Thyroid gland (tissue), 4 donors: ENCODE measurements at regions not wholly inside any gene's neighbourhood (a gene's known extent, or its start where the extent isn't known, plus 50 kb on each side); places are given as distances from the start of the nearest gene placed in this dataset.

ENCODE experiments used
- POLR2A ChIP-seq, 2 donors: fragments of 450-650 bp; IDR thresholded peaks; one replicate each; pipeline ENCODE4 v1.6.1; 2017; ENCODE audit warnings: antibody characterized with exemption in 2 of 2, mild to moderate bottlenecking in 2 of 2, moderate library complexity in 1 of 2
- TF ChIP-seq, protein P1 (sequence below), 6 experiments: fragments of 200-600 bp in 3 of 6; fragments of 450-650 bp in 3 of 6; sonication (generic) in 3 of 6; IDR thresholded peaks; one replicate each; pipeline ENCODE4 v1.5.1; 2016 to 2019; ENCODE audit warnings: antibody characterized with exemption in 6 of 6, mild to moderate bottlenecking in 2 of 6, inconsistent platforms in 1 of 6, moderate library complexity in 1 of 6

DNA sequence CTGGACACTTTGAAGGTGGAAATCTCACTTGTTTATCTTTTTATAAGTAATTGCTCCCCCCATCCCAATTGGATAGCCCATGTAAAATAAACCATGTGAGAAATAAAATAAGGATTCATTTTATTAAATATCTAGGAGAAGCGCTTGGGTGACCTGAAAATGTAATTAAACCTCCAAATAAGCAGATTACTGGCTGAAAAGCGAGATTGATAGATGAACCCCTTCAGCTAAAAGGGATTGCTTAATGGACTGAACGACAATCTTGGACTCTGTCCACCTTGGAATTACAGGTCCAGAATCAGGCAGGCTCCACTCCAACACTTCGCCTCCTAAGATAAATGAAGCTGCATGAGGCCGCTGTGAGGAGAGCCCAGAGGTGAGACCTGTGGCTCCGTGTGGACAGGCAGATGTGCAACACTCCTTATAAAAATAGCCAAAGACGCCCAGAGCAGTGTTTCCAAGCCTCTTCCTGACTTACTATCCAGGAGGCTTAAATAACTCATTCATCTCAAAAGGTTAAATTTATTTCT, 441.5 kb downstream of the MTX2 start:
- TF ChIP-seq, protein P1, sequence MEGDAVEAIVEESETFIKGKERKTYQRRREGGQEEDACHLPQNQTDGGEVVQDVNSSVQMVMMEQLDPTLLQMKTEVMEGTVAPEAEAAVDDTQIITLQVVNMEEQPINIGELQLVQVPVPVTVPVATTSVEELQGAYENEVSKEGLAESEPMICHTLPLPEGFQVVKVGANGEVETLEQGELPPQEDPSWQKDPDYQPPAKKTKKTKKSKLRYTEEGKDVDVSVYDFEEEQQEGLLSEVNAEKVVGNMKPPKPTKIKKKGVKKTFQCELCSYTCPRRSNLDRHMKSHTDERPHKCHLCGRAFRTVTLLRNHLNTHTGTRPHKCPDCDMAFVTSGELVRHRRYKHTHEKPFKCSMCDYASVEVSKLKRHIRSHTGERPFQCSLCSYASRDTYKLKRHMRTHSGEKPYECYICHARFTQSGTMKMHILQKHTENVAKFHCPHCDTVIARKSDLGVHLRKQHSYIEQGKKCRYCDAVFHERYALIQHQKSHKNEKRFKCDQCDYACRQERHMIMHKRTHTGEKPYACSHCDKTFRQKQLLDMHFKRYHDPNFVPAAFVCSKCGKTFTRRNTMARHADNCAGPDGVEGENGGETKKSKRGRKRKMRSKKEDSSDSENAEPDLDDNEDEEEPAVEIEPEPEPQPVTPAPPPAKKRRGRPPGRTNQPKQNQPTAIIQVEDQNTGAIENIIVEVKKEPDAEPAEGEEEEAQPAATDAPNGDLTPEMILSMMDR (IDR thresholded peaks at IDR 0.05) = no peak
- TF ChIP-seq POLR2A (IDR thresholded peaks at IDR 0.05) = no peak
